Kidney (tissue), 13 donors: ENCODE measurements at regions not wholly inside any gene's neighbourhood (a gene's known extent, or its start where the extent isn't known, plus 50 kb on each side); places are given as distances from the start of the nearest gene placed in this dataset.
A peak's percentile ranks its signal among the peaks of the same experiment; 100 is the strongest.

Source experiments
- DNase-seq, 5 donors: peaks; one replicate each; pipeline ENCODE4 v3.0.0-alpha.2; 2013 to 2020
- FAIRE-seq: peaks from 2 replicates; lab custom pipeline; 2012; peaks lifted over from hg19 to GRCh38; lab: Jason Lieb, UNC
- H3K27ac ChIP-seq, 2 donors: one replicate each; pipeline ENCODE4 v1.7.0; 2013; ENCODE audit warnings: low read depth in 2 of 2, low read length in 2 of 2, inconsistent platforms in 1 of 2
- H3K27me3 ChIP-seq: one replicate; pipeline ENCODE4 v1.7.1; 2013; ENCODE audit warnings: low read length, inconsistent platforms; ENCODE audit not compliant: control insufficient read depth, insufficient read depth
- H3K36me3 ChIP-seq, 3 donors: one replicate each; pipeline versions ENCODE4 v1.7.0 to v1.7.1; 2013; ENCODE audit warnings: low read length in 3 of 3, control low read depth in 1 of 3, inconsistent platforms in 1 of 3; ENCODE audit not compliant: insufficient read depth in 3 of 3, control insufficient read depth in 2 of 3
- H3K4me1 ChIP-seq, 3 donors: one replicate each; pipeline versions ENCODE4 v1.7.0 to v1.7.1; 2013; ENCODE audit warnings: low read length in 3 of 3, inconsistent platforms in 1 of 3, low read depth in 1 of 3; ENCODE audit not compliant: control insufficient read depth in 2 of 3, insufficient read depth in 2 of 3
- H3K4me3 ChIP-seq, 3 donors: one replicate each; pipeline versions ENCODE4 v1.7.0 to v1.8.1; 2013; ENCODE audit warnings: low read length in 3 of 3, control low read depth in 1 of 3, inconsistent platforms in 1 of 3
- H3K9ac ChIP-seq, 3 donors: one replicate each; pipeline versions ENCODE4 v1.7.0 to v1.7.1; 2013; ENCODE audit warnings: low read length in 3 of 3, control low read depth in 1 of 3, inconsistent platforms in 1 of 3
- H3K9me3 ChIP-seq, 3 donors: one replicate each; pipeline versions ENCODE4 v1.7.0 to v1.7.1; 2013; ENCODE audit warnings: low read length in 3 of 3, control low read depth in 1 of 3, inconsistent platforms in 1 of 3; ENCODE audit not compliant: control insufficient read depth in 2 of 3, insufficient read depth in 1 of 3
- CTCF ChIP-seq: IDR thresholded peaks from 3 replicates; pipeline ENCODE4 v1.5.1; 2012; ENCODE audit warnings: mild to moderate bottlenecking, moderate library complexity, borderline replicate concordance; ENCODE audit not compliant: insufficient read depth; ENCODE audit errors: extremely low read depth
- intact Hi-C: fragments of 100-400 bp; cut with DNase I; formaldehyde crosslinking; loops from one replicate; pipeline ENCODE4 v1.11.1; 2022
- donor health status: control.
- donor health status: control.
- donor health status: control.
- donor health status: control.
- donor health status: control.
- donor health status: DM: yes; HTN: yes; CAD: no.
- donor health status: Normal renal cell carcinoma (clear cell type).

GRCh38 chr5:2048664-2049063 is 165.9 kb upstream of the IRX4 start:
- no peaks in the 10 kb centered on the region for H3K9me3 ChIP-seq
- no peak overlapping the region for H3K9ac ChIP-seq
- FAIRE-seq (no peak), DNase-seq (no peak)
- intact Hi-C loops: no loop called here
- H3K4me3 ChIP-seq: no peak overlapping the region
- H3K36me3 ChIP-seq: no peaks in the 10 kb centered on the region
- H3K27me3 ChIP-seq: no peaks in the 10 kb centered on the region
- H3K27ac ChIP-seq: no peak overlapping the region
- TF ChIP-seq CTCF: no peak
- no peaks in the 10 kb centered on the region for H3K4me1 ChIP-seq

GRCh38 chr5:2047341-2047927 is 164.7 kb upstream of the IRX4 start:
- no peak for DNase-seq
- TF ChIP-seq CTCF: no peak
- FAIRE-seq: no peak
- no peak overlapping the region for H3K4me3 ChIP-seq
- no peak overlapping the region for H3K27ac ChIP-seq
- H3K9me3 ChIP-seq: no peaks in the 10 kb centered on the region
- intact Hi-C loops: no loop called here
- no peak overlapping the region for H3K9ac ChIP-seq
- no peaks in the 10 kb centered on the region for H3K36me3 ChIP-seq
- H3K27me3 ChIP-seq: no peaks in the 10 kb centered on the region
- H3K4me1 ChIP-seq: no peaks in the 10 kb centered on the region

GRCh38 chr5:2044041-2044440 is 161.3 kb upstream of the IRX4 start:
- no peak for TF ChIP-seq CTCF
- no peak overlapping the region for H3K9ac ChIP-seq
- no peaks in the 10 kb centered on the region for H3K36me3 ChIP-seq
- H3K9me3 ChIP-seq: no peaks in the 10 kb centered on the region
- H3K27me3 ChIP-seq: no peaks in the 10 kb centered on the region
- intact Hi-C loops: no loop called here
- FAIRE-seq (no peak), DNase-seq (no peak)
- H3K27ac ChIP-seq: no peak overlapping the region
- no peak overlapping the region for H3K4me3 ChIP-seq
- peaks cover 0 to 5% (median 4%) of the 10 kb centered on the region in 3 donors for H3K4me1 ChIP-seq

- peak; percentile 56 to 86 (median 64) for DNase-seq
- no peak overlapping the region for H3K4me3 ChIP-seq
- H3K9me3 ChIP-seq: no peaks in the 10 kb centered on the region
- FAIRE-seq: no peak
- intact Hi-C loops: no loop called here
- no peak overlapping the region for H3K9ac ChIP-seq
- peaks cover 2% of the 10 kb centered on the region for H3K27me3 ChIP-seq
- H3K4me1 ChIP-seq: peaks cover 0 to 5% (median 4%) of the 10 kb centered on the region in 3 donors
- no peak for TF ChIP-seq CTCF
- no peak overlapping the region for H3K27ac ChIP-seq
- no peaks in the 10 kb centered on the region for H3K36me3 ChIP-seq
Observed at GRCh38 chr5:2039180-2039531, 156.4 kb upstream of the IRX4 start.
